ENCODE measurements at regions not wholly inside any gene's neighbourhood (a gene's known extent, or its start where the extent isn't known, plus 50 kb on each side); places are given as distances from the start of the nearest gene placed in this dataset.

DNA sequence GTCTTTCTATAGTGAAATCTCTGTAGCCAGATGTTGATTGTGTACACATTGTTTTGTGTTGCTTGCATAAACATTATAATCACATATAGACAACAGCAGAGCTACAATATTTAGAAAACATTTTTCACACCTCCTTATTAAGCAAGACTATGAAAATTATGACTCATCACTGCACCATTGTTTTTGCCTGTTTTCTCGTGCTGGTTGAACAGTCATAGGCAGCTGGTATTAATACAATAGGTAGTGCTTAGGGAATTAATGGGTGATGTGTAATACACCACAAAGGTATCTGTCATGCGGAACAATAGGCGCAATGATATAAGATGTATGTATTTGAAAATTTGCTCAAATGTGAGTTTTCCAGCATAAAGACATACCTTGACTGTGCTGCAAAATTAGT lies 449.3 kb downstream of the FOXG1 start:
- Histone ChIP-seq H3K18ac (ENCODE audit: extremely low read depth, low read length) (no peak overlapping the region), H3K4me3 (ENCODE audit: extremely low read depth in 1 of 4, insufficient read depth in 2 of 4, low read depth in 3 of 4, low read length in 4 of 4) (no peak overlapping the region), H2AFZ (ENCODE audit: low read length) (no peak overlapping the region), H3K4me2 (ENCODE audit: insufficient read depth in 1 of 2, low read depth in 2 of 2, low read length in 2 of 2) (no peak overlapping the region), H3K4me1 (replicated peaks in 1 of 4; ENCODE audit: control insufficient read depth in 3 of 4, insufficient read depth in 4 of 4, low read length in 3 of 4) (no peaks in the 10 kb centered on the region), H2BK15ac (ENCODE audit: low read length) (no peak overlapping the region), H2BK120ac (replicated peaks; ENCODE audit: low read depth, low read length) (no peak overlapping the region), H3K4ac (replicated peaks; ENCODE audit: insufficient read length, low read depth, low read length) (no peak overlapping the region), H3K56ac (replicated peaks; ENCODE audit: insufficient read length, low read depth, low read length) (no peak overlapping the region), H3K79me2 (ENCODE audit: control insufficient read depth in 1 of 2, insufficient read depth in 2 of 2, low read length in 2 of 2) (no peaks in the 10 kb centered on the region), H3K36me3 (ENCODE audit: control insufficient read depth in 2 of 4, insufficient read depth in 4 of 4, low read length in 3 of 4) (no peaks in the 10 kb centered on the region), H4K91ac (replicated peaks; ENCODE audit: insufficient read length, low read length) (no peak overlapping the region), H4K20me1 (replicated peaks in 1 of 2; ENCODE audit: control insufficient read depth in 1 of 2, insufficient read depth in 2 of 2, low read length in 2 of 2) (no peaks in the 10 kb centered on the region), H3K23ac (ENCODE audit: insufficient read length) (no peak overlapping the region), H4K8ac (ENCODE audit: extremely low read depth, insufficient read depth, low read length) (no peak overlapping the region), H2BK5ac (ENCODE audit: low read depth, low read length) (no peak overlapping the region), H3K14ac (ENCODE audit: insufficient read length) (no peak overlapping the region), H3K27ac (ENCODE audit: low read depth, low read length) (no peak overlapping the region), H3K9me3 (ENCODE audit: insufficient read depth in 2 of 2, low read depth in 1 of 2, low read length in 1 of 2) (no peaks in the 10 kb centered on the region; a peak in 1 of 4 replicates), H2BK12ac (ENCODE audit: low read depth, low read length) (no peak overlapping the region), H2AK5ac (ENCODE audit: low read depth, low read length) (no peak overlapping the region), H2BK20ac (ENCODE audit: low read length) (no peak overlapping the region), H3K23me2 (ENCODE audit: low read depth, low read length) (no peaks in the 10 kb centered on the region), H4K5ac (ENCODE audit: insufficient read length, low read depth, low read length) (no peak overlapping the region), H3K9ac (replicated peaks in 1 of 4; ENCODE audit: extremely low read depth in 1 of 4, low read depth in 3 of 4, low read length in 3 of 4) (no peak overlapping the region), H3K79me1 (ENCODE audit: low read depth, low read length) (no peaks in the 10 kb centered on the region), H3K27me3 (replicated peaks in 1 of 4; ENCODE audit: control insufficient read depth in 3 of 4, extremely low read depth in 1 of 4, insufficient read depth in 3 of 4, low read length in 3 of 4) (no peaks in the 10 kb centered on the region)
- 86% methylated on average over 3 of the region's 3 CpGs; no CpG with 5 or more reads in 1 of the 2 experiments for WGBS, 2 experiments (ENCODE audit: extremely low coverage in 1 of 2, insufficient coverage in 1 of 2, insufficient read length in 1 of 2, insufficient replicate concordance in 2 of 2, low coverage in 1 of 2, low lambda C conversion rate in 2 of 2, missing lambda C conversion rate in 1 of 2)
- CTCF ChIA-PET (ENCODE audit: partially characterized antibody) = interaction anchor here (1.5 kb wide), 1 partner anchor 459 kb away, joined by 4 read pairs; no protein-coding TSS in a partner anchor
- POLR2A ChIA-PET (ENCODE audit: partially characterized antibody) = no interaction called here
- TF ChIP-seq CHD2 (IDR thresholded peaks at IDR 0.05; ENCODE audit: low read length) = no peak
- TF ChIP-seq SP1 (IDR thresholded peaks at IDR 0.05; ENCODE audit: low read depth, low read length) = no peak
- TF ChIP-seq KDM5A (IDR thresholded peaks at IDR 0.05; ENCODE audit: low read length) = no peak
- TF ChIP-seq RXRA (IDR thresholded peaks at IDR 0.05; ENCODE audit: insufficient read depth, low read depth, low read length) = no peak
- TF ChIP-seq JUND (IDR thresholded peaks at IDR 0.05; ENCODE audit: low read length) = no peak
- no peak for TF ChIP-seq TCF12 (IDR thresholded peaks at IDR 0.05; ENCODE audit: low read depth, low read length)
- TF ChIP-seq E2F6 (IDR thresholded peaks at IDR 0.05) = no peak
- TF ChIP-seq RBBP5 (IDR thresholded peaks at IDR 0.05; ENCODE audit: borderline replicate concordance, low read depth, low read length) = no peak
- TF ChIP-seq SP2 (IDR thresholded peaks at IDR 0.05; ENCODE audit: low read length) = no peak
- no peak for TF ChIP-seq SUZ12 (IDR thresholded peaks at IDR 0.05; ENCODE audit: low read length)
- no peak for TF ChIP-seq CTCF (IDR thresholded peaks at IDR 0.05; ENCODE audit: control extremely low read depth in 1 of 3, insufficient read depth in 1 of 3, low read depth in 1 of 3, low read length in 3 of 3)
- no peak for DNase-seq (ENCODE audit: low read depth in 1 of 2, low spot score in 2 of 2)
- no peak for FAIRE-seq
